IMR-90 (cell line): ENCODE measurements at regions not wholly inside any gene's neighbourhood (a gene's known extent, or its start where the extent isn't known, plus 50 kb on each side); places are given as distances from the start of the nearest gene placed in this dataset.

Experiments
- CTCF ChIP-seq: conservative IDR thresholded peaks from 2 replicates; pipeline ENCODE4 v1.5.1; 2012; ENCODE audit warnings: mild to moderate bottlenecking, low read depth, low read length, improper control_type of control experiment
- POLR2A ChIP-seq: IDR thresholded peaks from 2 replicates; pipeline ENCODE4 v1.6.1; 2012; ENCODE audit warnings: mild to moderate bottlenecking, low read depth, low read length
- RCOR1 ChIP-seq: IDR thresholded peaks from 2 replicates; pipeline ENCODE4 v1.6.1; 2012; ENCODE audit warnings: mild to moderate bottlenecking, low read length, improper control_type of control experiment; ENCODE audit not compliant: insufficient replicate concordance

- TF ChIP-seq RCOR1 (no peak), CTCF (no peak), POLR2A (no peak)
Observed at GRCh38 chr2:239456940-239457339, 56.1 kb upstream of the HDAC4 start.
